ENCODE measurements at regions not wholly inside any gene's neighbourhood (a gene's known extent, or its start where the extent isn't known, plus 50 kb on each side); places are given as distances from the start of the nearest gene placed in this dataset.

- H3K4me1 Mint-ChIP-seq = peaks cover 10% of the 10 kb centered on the region
- TF ChIP-seq EZH2 (IDR thresholded peaks at IDR 0.05; ENCODE audit: borderline replicate concordance, insufficient read depth, low read depth, low read length, poor library complexity, severe bottlenecking) (no peak), CTCF (IDR thresholded peaks at IDR 0.05) (no peak)
- WGBS (ENCODE audit: insufficient coverage) = no CpG with 5 or more reads among the region's 1 CpG
These were observed 179.4 kb downstream of the ETS1 start for GRCh38 chr11:128407962-128408361.

GRCh38 chr11:128405714-128406662, 181.4 kb downstream of the ETS1 start:
- Histone ChIP-seq H2AFZ (ENCODE audit: insufficient read depth, low read depth, low read length, poor library complexity, severe bottlenecking) (no peak overlapping the region), H3K9me3 (ENCODE audit: control extremely low read depth in 1 of 3, control insufficient read depth in 2 of 3, insufficient read depth in 1 of 3, low read length in 2 of 3) (no peaks in the 10 kb centered on the region), H3K4me1 (ENCODE audit: control insufficient read depth in 2 of 2, insufficient read depth in 2 of 2, low read length in 2 of 2) (no peaks in the 10 kb centered on the region), H3K4me2 (replicated peaks; ENCODE audit: low read depth, low read length, poor library complexity, severe bottlenecking) (no peak overlapping the region), H3K27me3 (replicated peaks in 1 of 4; ENCODE audit: control extremely low read depth in 1 of 4, control insufficient read depth in 3 of 4, insufficient read depth in 4 of 4, low read length in 3 of 4) (no peaks in the 10 kb centered on the region), H3K36me3 (replicated peaks in 1 of 2; ENCODE audit: control extremely low read depth in 1 of 2, control insufficient read depth in 1 of 2, extremely low read depth in 1 of 2, insufficient read depth in 2 of 2, low read length in 1 of 2) (no peaks in the 10 kb centered on the region), H4K20me1 (ENCODE audit: control insufficient read depth, insufficient read depth, low read length, poor library complexity, severe bottlenecking) (no peaks in the 10 kb centered on the region), H3K79me2 (ENCODE audit: control insufficient read depth, insufficient read depth, low read length) (no peaks in the 10 kb centered on the region), H3K27ac (ENCODE audit: low read length in 2 of 2) (no peak overlapping the region), H3K9ac (ENCODE audit: low read length) (no peak overlapping the region), H3K4me3 (ENCODE audit: control extremely low read depth in 1 of 5, extremely low read depth in 1 of 5, insufficient read depth in 1 of 5, low read depth in 2 of 5, low read length in 4 of 5) (no peak overlapping the region)
- Mint-ChIP-seq H3K4me3 (no peak overlapping the region), H3K4me1 (peaks cover 5% of the 10 kb centered on the region), H3K9me3 (ENCODE audit: insufficient read depth) (no peaks in the 10 kb centered on the region), H3K27me3 (no peaks in the 10 kb centered on the region), H3K27ac (no peak overlapping the region)
- ChIA-PET POLR2A (no interaction called here), CTCF (no interaction called here)
- intact Hi-C loops (cut with micrococcal nuclease) = no loop called here
- TF ChIP-seq CTCF (IDR thresholded peaks at IDR 0.05) = no peak
- no peak for TF ChIP-seq EZH2 (IDR thresholded peaks at IDR 0.05; ENCODE audit: borderline replicate concordance, insufficient read depth, low read depth, low read length, poor library complexity, severe bottlenecking)
- no peak for DNase-seq
- WGBS (ENCODE audit: insufficient coverage) = 94% methylated on average over 4 of the region's 8 CpGs
- ATAC-seq (ENCODE audit: low read depth) = no peak

More at GRCh38 chr11:128407962-128408361, 179.4 kb downstream of the ETS1 start:
- Mint-ChIP-seq H3K27ac (no peak overlapping the region), H3K9me3 (ENCODE audit: insufficient read depth) (no peaks in the 10 kb centered on the region), H3K27me3 (no peaks in the 10 kb centered on the region), H3K4me3 (no peak overlapping the region)
- H3K27ac ChIP-seq (ENCODE audit: low read length in 2 of 2) = no peak overlapping the region
- no peak overlapping the region for H3K9ac ChIP-seq (ENCODE audit: low read length)
- DNase-seq (no peak), ATAC-seq (ENCODE audit: low read depth) (no peak)
- H3K79me2 ChIP-seq (ENCODE audit: control insufficient read depth, insufficient read depth, low read length) = no peaks in the 10 kb centered on the region
- H3K4me2 ChIP-seq (replicated peaks; ENCODE audit: low read depth, low read length, poor library complexity, severe bottlenecking) = no peak overlapping the region
- ChIA-PET POLR2A (no interaction called here), CTCF (interaction anchor here (0.6 to 1.9 kb wide), 2 partner anchors 9 to 246 kb away, joined by 3 to 4 read pairs; no protein-coding TSS in a partner anchor)
- no peak overlapping the region for H2AFZ ChIP-seq (ENCODE audit: insufficient read depth, low read depth, low read length, poor library complexity, severe bottlenecking)
- H3K27me3 ChIP-seq (replicated peaks in 1 of 4; ENCODE audit: control extremely low read depth in 1 of 4, control insufficient read depth in 3 of 4, insufficient read depth in 4 of 4, low read length in 3 of 4) = no peaks in the 10 kb centered on the region
- H3K4me1 ChIP-seq (ENCODE audit: control insufficient read depth in 2 of 2, insufficient read depth in 2 of 2, low read length in 2 of 2) = peaks cover 1% of the 10 kb centered on the region in 2 donors
- H4K20me1 ChIP-seq (ENCODE audit: control insufficient read depth, insufficient read depth, low read length, poor library complexity, severe bottlenecking) = no peaks in the 10 kb centered on the region
- H3K9me3 ChIP-seq (ENCODE audit: control extremely low read depth in 1 of 3, control insufficient read depth in 2 of 3, insufficient read depth in 1 of 3, low read length in 2 of 3) = no peaks in the 10 kb centered on the region
- intact Hi-C loops (cut with micrococcal nuclease) = no loop called here
- H3K36me3 ChIP-seq (replicated peaks in 1 of 2; ENCODE audit: control extremely low read depth in 1 of 2, control insufficient read depth in 1 of 2, extremely low read depth in 1 of 2, insufficient read depth in 2 of 2, low read length in 1 of 2) = no peaks in the 10 kb centered on the region
- H3K4me3 ChIP-seq (ENCODE audit: control extremely low read depth in 1 of 5, extremely low read depth in 1 of 5, insufficient read depth in 1 of 5, low read depth in 2 of 5, low read length in 4 of 5) = no peak overlapping the region

All from B cell (primary cell).